ENCODE measurements at regions not wholly inside any gene's neighbourhood (a gene's known extent, or its start where the extent isn't known, plus 50 kb on each side); places are given as distances from the start of the nearest gene placed in this dataset.

DNA sequence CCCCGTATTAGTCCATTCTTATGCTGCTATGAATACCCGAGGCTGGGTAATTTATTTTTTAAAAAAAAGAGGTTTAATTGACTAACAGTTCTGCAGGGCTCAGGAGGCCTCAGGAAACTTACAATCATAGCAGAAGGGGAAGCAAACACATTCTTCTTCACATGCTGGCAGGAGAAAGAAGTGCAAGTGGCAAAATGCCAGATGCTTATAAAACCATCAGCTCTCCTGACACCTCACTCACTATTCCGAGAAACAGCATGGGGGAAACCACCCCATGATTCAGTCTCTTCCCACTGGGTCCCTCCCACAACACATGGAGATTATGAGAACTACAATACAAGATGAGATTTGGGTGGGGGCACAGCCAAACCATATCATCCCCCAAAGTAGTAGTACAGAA is 2148.5 kb upstream of the PIK3C3 start:
- H3K4me3 Mint-ChIP-seq: no peak overlapping the region
- H3K27me3 Mint-ChIP-seq: no peaks in the 10 kb centered on the region
- no peaks in the 10 kb centered on the region for H3K36me3 ChIP-seq (ENCODE audit: insufficient read depth, low read length)
- H3K36me3 Mint-ChIP-seq: no peaks in the 10 kb centered on the region
- no peak overlapping the region for H3K4me3 ChIP-seq (ENCODE audit: low read length)
- POLR2A ChIA-PET: no interaction called here
- H3K4me1 ChIP-seq (ENCODE audit: insufficient read depth, low read length): no peaks in the 10 kb centered on the region
- DNase-seq: no peak
- H3K27me3 ChIP-seq (ENCODE audit: insufficient read depth, low read length, poor library complexity, severe bottlenecking): no peaks in the 10 kb centered on the region
- peaks cover 4% of the 10 kb centered on the region for H3K9me3 ChIP-seq (ENCODE audit: low read length)
- CTCF ChIA-PET: no interaction called here
- no peak overlapping the region for H3K27ac Mint-ChIP-seq
- H3K27ac ChIP-seq (ENCODE audit: low read depth, low read length): no peak overlapping the region
- no peaks in the 10 kb centered on the region for H3K4me1 Mint-ChIP-seq
- H3K9me3 Mint-ChIP-seq: peaks cover 8 to 25% (median 14%) of the 10 kb centered on the region in 5 donors

DNA sequence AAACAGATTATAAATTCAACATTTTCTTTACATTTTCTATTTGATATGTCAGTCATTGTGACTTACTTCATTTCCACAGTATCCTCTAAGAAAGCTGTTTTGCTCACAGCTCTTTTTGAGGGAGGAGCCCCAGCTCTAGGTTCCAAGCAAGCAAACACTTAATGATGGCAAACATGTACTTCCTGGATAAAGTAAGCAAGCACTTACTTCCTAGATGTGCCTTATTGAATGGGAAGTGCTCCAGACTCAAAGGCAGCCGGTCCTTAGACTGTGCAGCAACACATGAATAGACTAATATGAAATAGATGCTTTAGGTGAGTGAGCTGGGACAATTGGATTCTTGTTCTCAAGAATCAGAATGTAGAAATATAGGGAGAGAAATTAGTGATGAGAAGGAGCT is 2149.8 kb upstream of the PIK3C3 start:
- Histone ChIP-seq H3K27me3 (ENCODE audit: insufficient read depth, low read length, poor library complexity, severe bottlenecking) (no peaks in the 10 kb centered on the region), H3K27ac (ENCODE audit: low read depth, low read length) (no peak overlapping the region), H3K9me3 (ENCODE audit: low read length) (peaks cover 6% of the 10 kb centered on the region), H3K4me3 (ENCODE audit: low read length) (no peak overlapping the region), H3K4me1 (ENCODE audit: insufficient read depth, low read length) (no peaks in the 10 kb centered on the region), H3K36me3 (ENCODE audit: insufficient read depth, low read length) (no peaks in the 10 kb centered on the region)
- no peak for DNase-seq
- Mint-ChIP-seq H3K4me1 (no peaks in the 10 kb centered on the region), H3K4me3 (no peak overlapping the region), H3K27me3 (no peaks in the 10 kb centered on the region), H3K27ac (no peak overlapping the region), H3K36me3 (no peaks in the 10 kb centered on the region), H3K9me3 (peaks cover 5 to 23% (median 7%) of the 10 kb centered on the region in 5 donors)
- ChIA-PET CTCF (no interaction called here), POLR2A (no interaction called here)

DNA sequence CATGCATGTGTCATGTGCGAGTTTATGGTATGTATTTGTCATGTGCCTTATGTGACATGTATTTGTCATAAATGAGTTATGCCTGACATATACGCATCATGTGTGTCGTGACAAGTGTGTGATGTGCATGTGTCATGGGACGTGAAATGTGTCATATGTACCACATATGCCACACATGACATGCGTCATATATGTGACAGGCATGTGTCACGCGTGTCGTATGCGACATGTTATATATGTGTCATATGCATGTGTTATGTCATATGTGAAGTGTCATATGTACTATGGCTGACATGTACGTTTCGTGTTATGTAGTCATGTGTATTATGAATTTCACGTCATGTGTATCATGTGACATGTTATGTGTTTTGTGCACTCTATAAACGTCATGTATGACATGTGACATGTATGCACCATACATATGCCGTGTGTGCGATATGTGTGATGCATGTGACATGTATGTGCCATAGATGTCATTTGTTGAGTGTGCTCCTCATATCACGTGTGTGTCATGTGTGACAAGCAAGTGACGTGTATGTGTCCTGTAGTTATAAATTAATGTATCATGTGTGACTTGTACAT is 2152.3 kb upstream of the PIK3C3 start:
- ChIA-PET CTCF (no interaction called here), POLR2A (no interaction called here)
- Mint-ChIP-seq H3K4me1 (no peaks in the 10 kb centered on the region), H3K36me3 (no peaks in the 10 kb centered on the region), H3K27ac (no peak overlapping the region), H3K9me3 (peaks cover 5 to 26% (median 9%) of the 10 kb centered on the region in 5 donors), H3K4me3 (no peak overlapping the region), H3K27me3 (no peaks in the 10 kb centered on the region)
- H3K9me3 ChIP-seq (ENCODE audit: low read length): peaks cover 6% of the 10 kb centered on the region
- no peaks in the 10 kb centered on the region for H3K27me3 ChIP-seq (ENCODE audit: insufficient read depth, low read length, poor library complexity, severe bottlenecking)
- H3K4me3 ChIP-seq (ENCODE audit: low read length): no peak overlapping the region
- DNase-seq: no peak
- no peak overlapping the region for H3K27ac ChIP-seq (ENCODE audit: low read depth, low read length)
- H3K4me1 ChIP-seq (ENCODE audit: insufficient read depth, low read length): no peaks in the 10 kb centered on the region
- H3K36me3 ChIP-seq (ENCODE audit: insufficient read depth, low read length): no peaks in the 10 kb centered on the region

DNA sequence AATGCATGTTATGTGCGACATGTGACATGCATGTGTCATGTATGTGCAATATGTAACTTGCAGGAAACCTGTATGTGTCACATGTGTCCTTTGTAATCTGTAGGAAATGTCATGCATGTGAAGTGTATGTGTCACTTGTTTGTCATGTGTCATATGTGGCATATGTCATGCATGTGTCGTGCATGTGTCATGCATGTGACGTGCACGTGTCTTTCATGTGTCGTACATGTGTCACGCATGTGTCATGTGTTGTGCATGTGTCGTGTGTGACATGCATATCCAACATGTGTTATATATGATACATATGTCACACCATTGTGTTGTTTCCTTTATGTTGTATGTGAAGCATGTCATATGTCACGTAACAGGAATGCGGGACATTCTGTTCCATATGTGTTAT is 2153.2 kb upstream of the PIK3C3 start:
- Mint-ChIP-seq H3K4me3 (no peak overlapping the region), H3K4me1 (no peaks in the 10 kb centered on the region), H3K27ac (no peak overlapping the region), H3K9me3 (peaks cover 5 to 27% (median 9%) of the 10 kb centered on the region in 5 donors), H3K36me3 (no peaks in the 10 kb centered on the region), H3K27me3 (no peaks in the 10 kb centered on the region)
- H3K27me3 ChIP-seq (ENCODE audit: insufficient read depth, low read length, poor library complexity, severe bottlenecking): no peaks in the 10 kb centered on the region
- H3K27ac ChIP-seq (ENCODE audit: low read depth, low read length): no peak overlapping the region
- H3K4me3 ChIP-seq (ENCODE audit: low read length): no peak overlapping the region
- no peaks in the 10 kb centered on the region for H3K4me1 ChIP-seq (ENCODE audit: insufficient read depth, low read length)
- ChIA-PET CTCF (no interaction called here), POLR2A (no interaction called here)
- no peaks in the 10 kb centered on the region for H3K36me3 ChIP-seq (ENCODE audit: insufficient read depth, low read length)
- no peak for DNase-seq
- peaks cover 6% of the 10 kb centered on the region for H3K9me3 ChIP-seq (ENCODE audit: low read length)

DNA sequence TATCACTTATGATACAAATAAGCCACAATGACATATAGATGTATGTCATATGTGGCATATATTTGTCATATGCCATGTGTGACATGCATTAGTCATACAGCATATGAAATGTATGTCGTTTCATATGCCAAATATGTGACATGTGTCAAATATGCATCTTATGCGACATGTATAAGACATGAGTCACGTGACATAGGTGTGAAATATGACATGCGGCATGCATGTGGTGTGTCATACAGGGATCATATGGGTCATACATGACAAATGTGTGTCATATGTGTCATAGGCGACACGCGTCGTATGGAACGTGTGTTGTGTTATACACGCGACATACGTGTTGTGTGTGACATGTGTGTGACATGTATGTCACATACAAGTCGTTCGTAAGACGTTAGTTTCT is 2154.0 kb upstream of the PIK3C3 start:
- H3K27me3 ChIP-seq (ENCODE audit: insufficient read depth, low read length, poor library complexity, severe bottlenecking): no peaks in the 10 kb centered on the region
- H3K4me1 Mint-ChIP-seq: no peaks in the 10 kb centered on the region
- H3K27ac Mint-ChIP-seq: no peak overlapping the region
- no peaks in the 10 kb centered on the region for H3K27me3 Mint-ChIP-seq
- no peaks in the 10 kb centered on the region for H3K4me1 ChIP-seq (ENCODE audit: insufficient read depth, low read length)
- POLR2A ChIA-PET: no interaction called here
- CTCF ChIA-PET: no interaction called here
- no peak overlapping the region for H3K27ac ChIP-seq (ENCODE audit: low read depth, low read length)
- no peak overlapping the region for H3K4me3 Mint-ChIP-seq
- peaks cover 6% of the 10 kb centered on the region for H3K9me3 ChIP-seq (ENCODE audit: low read length)
- H3K9me3 Mint-ChIP-seq: peaks cover 5 to 21% (median 9%) of the 10 kb centered on the region in 5 donors
- no peak overlapping the region for H3K4me3 ChIP-seq (ENCODE audit: low read length)
- no peak for DNase-seq
- no peaks in the 10 kb centered on the region for H3K36me3 Mint-ChIP-seq
- H3K36me3 ChIP-seq (ENCODE audit: insufficient read depth, low read length): no peaks in the 10 kb centered on the region

DNA sequence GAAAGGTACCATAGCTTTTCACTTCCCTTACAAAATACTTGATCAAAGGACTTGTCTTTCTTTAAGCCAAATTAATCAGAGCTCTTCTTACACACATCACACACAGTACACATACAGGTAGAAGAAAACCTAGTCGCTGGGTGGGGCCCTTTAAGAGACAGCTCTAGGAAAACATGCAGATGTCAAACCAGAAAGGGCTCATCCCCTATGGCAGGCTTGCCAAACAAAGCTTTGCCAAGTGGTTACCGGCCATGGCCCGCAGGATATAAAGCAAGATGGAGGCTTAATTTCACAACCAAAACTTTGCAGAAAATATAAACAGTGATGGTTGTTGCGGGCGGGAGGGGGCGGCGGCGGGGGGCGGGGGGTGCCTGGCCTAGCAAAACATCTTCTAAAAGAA is 2156.0 kb upstream of the PIK3C3 start:
- H3K36me3 Mint-ChIP-seq: no peaks in the 10 kb centered on the region
- CTCF ChIA-PET: no interaction called here
- Histone ChIP-seq H3K4me3 (ENCODE audit: low read length) (no peak overlapping the region), H3K27me3 (ENCODE audit: insufficient read depth, low read length, poor library complexity, severe bottlenecking) (no peaks in the 10 kb centered on the region), H3K4me1 (ENCODE audit: insufficient read depth, low read length) (no peaks in the 10 kb centered on the region), H3K27ac (ENCODE audit: low read depth, low read length) (no peak overlapping the region), H3K36me3 (ENCODE audit: insufficient read depth, low read length) (no peaks in the 10 kb centered on the region), H3K9me3 (ENCODE audit: low read length) (peaks cover 6% of the 10 kb centered on the region)
- H3K4me1 Mint-ChIP-seq: no peaks in the 10 kb centered on the region
- POLR2A ChIA-PET: no interaction called here
- DNase-seq: no peak
- H3K27me3 Mint-ChIP-seq: peaks cover 0 to 1% of the 10 kb centered on the region in 2 donors
- peaks cover 7 to 19% (median 10%) of the 10 kb centered on the region in 5 donors for H3K9me3 Mint-ChIP-seq
- H3K4me3 Mint-ChIP-seq: no peak overlapping the region
- H3K27ac Mint-ChIP-seq: no peak overlapping the region

DNA sequence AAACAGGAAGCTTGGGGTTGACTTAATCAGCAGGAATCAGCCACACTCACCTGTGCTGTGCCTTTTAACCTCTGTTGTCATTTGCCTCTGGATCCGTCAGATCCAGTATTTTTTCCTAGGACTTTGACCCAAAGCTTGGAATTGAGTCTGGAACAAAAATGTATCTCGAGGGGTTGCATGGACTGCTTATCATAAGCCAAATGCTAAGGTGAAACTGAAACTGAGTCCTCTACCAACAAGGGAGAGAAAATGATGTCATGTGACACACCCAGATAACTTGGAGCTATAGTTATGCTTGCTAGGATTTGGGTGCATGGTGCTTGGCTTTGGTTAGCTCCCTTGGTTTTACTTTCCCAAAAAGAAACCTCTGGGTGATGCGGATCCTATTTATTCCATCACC is 2158.6 kb upstream of the PIK3C3 start:
- Mint-ChIP-seq H3K27me3 (peaks cover 0 to 1% of the 10 kb centered on the region in 2 donors), H3K36me3 (no peaks in the 10 kb centered on the region), H3K4me3 (no peak overlapping the region), H3K9me3 (peaks cover 3 to 19% (median 11%) of the 10 kb centered on the region in 5 donors), H3K4me1 (no peaks in the 10 kb centered on the region), H3K27ac (no peak overlapping the region)
- Histone ChIP-seq H3K27me3 (ENCODE audit: insufficient read depth, low read length, poor library complexity, severe bottlenecking) (no peaks in the 10 kb centered on the region), H3K9me3 (ENCODE audit: low read length) (peaks cover under 1% of the 10 kb centered on the region), H3K4me1 (ENCODE audit: insufficient read depth, low read length) (no peaks in the 10 kb centered on the region), H3K36me3 (ENCODE audit: insufficient read depth, low read length) (no peaks in the 10 kb centered on the region), H3K27ac (ENCODE audit: low read depth, low read length) (no peak overlapping the region), H3K4me3 (ENCODE audit: low read length) (no peak overlapping the region)
- no peak for DNase-seq
- POLR2A ChIA-PET: no interaction called here
- CTCF ChIA-PET: no interaction called here

DNA sequence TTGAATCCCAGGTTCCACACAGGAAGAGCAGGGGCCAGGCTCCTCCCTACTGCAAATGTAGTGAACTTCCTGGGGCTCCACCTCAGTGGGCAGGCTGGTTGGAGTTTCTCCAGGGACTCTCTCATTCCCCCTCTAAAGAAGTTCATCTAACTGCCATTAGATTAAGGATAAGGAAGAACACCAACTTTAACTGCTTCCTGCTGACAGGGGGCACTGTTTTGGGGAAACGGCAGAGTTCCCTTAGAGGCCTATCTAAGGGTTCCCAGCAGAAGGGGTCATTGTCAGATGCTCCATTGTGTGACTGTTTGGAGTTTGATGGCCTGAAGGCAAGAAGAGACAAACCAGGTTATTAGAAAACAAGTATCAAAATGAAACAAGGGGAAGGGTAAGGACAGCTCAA is 2159.7 kb upstream of the PIK3C3 start:
- ChIA-PET POLR2A (no interaction called here), CTCF (no interaction called here)
- Histone ChIP-seq H3K9me3 (ENCODE audit: low read length) (no peaks in the 10 kb centered on the region), H3K27me3 (ENCODE audit: insufficient read depth, low read length, poor library complexity, severe bottlenecking) (no peaks in the 10 kb centered on the region), H3K36me3 (ENCODE audit: insufficient read depth, low read length) (no peaks in the 10 kb centered on the region), H3K27ac (ENCODE audit: low read depth, low read length) (no peak overlapping the region), H3K4me3 (ENCODE audit: low read length) (no peak overlapping the region), H3K4me1 (ENCODE audit: insufficient read depth, low read length) (no peaks in the 10 kb centered on the region)
- H3K9me3 Mint-ChIP-seq: peaks cover 3 to 16% (median 12%) of the 10 kb centered on the region in 5 donors
- no peak for DNase-seq
- H3K4me1 Mint-ChIP-seq: no peaks in the 10 kb centered on the region
- H3K4me3 Mint-ChIP-seq: no peak overlapping the region
- H3K36me3 Mint-ChIP-seq: no peaks in the 10 kb centered on the region
- no peak overlapping the region for H3K27ac Mint-ChIP-seq
- peaks cover 0 to 1% of the 10 kb centered on the region in 2 donors for H3K27me3 Mint-ChIP-seq

DNA sequence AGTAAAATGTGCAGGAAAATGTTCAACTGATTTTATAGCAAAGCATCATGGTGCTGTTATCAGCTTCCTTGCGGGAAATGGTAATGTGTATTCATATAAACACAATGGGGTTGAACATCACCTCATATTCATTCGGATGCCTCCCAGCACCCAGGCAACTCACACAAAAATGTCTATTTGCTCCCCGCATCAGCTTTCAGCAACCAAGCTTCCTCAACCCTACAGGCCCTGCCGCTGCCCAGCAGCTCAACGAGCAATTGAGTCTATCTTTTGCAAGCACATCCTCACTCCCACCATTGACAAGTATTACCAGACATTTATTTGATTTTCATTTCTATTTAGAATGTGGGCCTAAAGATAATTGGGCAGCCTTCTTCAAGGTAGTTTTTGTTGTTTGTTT is 2161.4 kb upstream of the PIK3C3 start:
- H3K36me3 Mint-ChIP-seq: no peaks in the 10 kb centered on the region
- Histone ChIP-seq H3K9me3 (ENCODE audit: low read length) (no peaks in the 10 kb centered on the region), H3K27ac (ENCODE audit: low read depth, low read length) (no peak overlapping the region), H3K36me3 (ENCODE audit: insufficient read depth, low read length) (no peaks in the 10 kb centered on the region), H3K27me3 (ENCODE audit: insufficient read depth, low read length, poor library complexity, severe bottlenecking) (no peaks in the 10 kb centered on the region), H3K4me3 (ENCODE audit: low read length) (no peak overlapping the region), H3K4me1 (ENCODE audit: insufficient read depth, low read length) (no peaks in the 10 kb centered on the region)
- no peak overlapping the region for H3K27ac Mint-ChIP-seq
- no peaks in the 10 kb centered on the region for H3K4me1 Mint-ChIP-seq
- no peak overlapping the region for H3K4me3 Mint-ChIP-seq
- no peak for DNase-seq
- peaks cover 0 to 1% of the 10 kb centered on the region in 2 donors for H3K27me3 Mint-ChIP-seq
- POLR2A ChIA-PET: no interaction called here
- CTCF ChIA-PET: no interaction called here
- peaks cover 3 to 14% (median 11%) of the 10 kb centered on the region in 5 donors for H3K9me3 Mint-ChIP-seq

Measured in CD8-positive, alpha-beta memory T cell (primary cell).